Ovary (tissue), 3 donors: ENCODE measurements at regions not wholly inside any gene's neighbourhood (a gene's known extent, or its start where the extent isn't known, plus 50 kb on each side); places are given as distances from the start of the nearest gene placed in this dataset.

ENCODE experiments used
- CTCF ChIP-seq, 3 donors: fragments of 450-650 bp in 2 of 3; fragments of 200-600 bp in 1 of 3; IDR thresholded peaks; one replicate each; pipeline versions ENCODE4 v1.5.1 to v1.8.0; 2016 to 2022; ENCODE audit warnings: antibody characterized with exemption in 3 of 3, mild to moderate bottlenecking in 1 of 3
- POLR2A ChIP-seq: fragments of 450-650 bp; IDR thresholded peaks from one replicate; pipeline ENCODE4 v1.6.1; 2017; ENCODE audit warnings: antibody characterized with exemption, mild to moderate bottlenecking, moderate library complexity
- donor health status: DM: no; HTN: no; CAD: no.

- no peak for TF ChIP-seq CTCF (IDR thresholded peaks at IDR 0.05)
- TF ChIP-seq POLR2A: no peak
These were observed 167.8 kb upstream of the ZNF337 start for GRCh38 chr20:25864326-25864962.
